ENCODE measurements at regions not wholly inside any gene's neighbourhood (a gene's known extent, or its start where the extent isn't known, plus 50 kb on each side); places are given as distances from the start of the nearest gene placed in this dataset.

DNA sequence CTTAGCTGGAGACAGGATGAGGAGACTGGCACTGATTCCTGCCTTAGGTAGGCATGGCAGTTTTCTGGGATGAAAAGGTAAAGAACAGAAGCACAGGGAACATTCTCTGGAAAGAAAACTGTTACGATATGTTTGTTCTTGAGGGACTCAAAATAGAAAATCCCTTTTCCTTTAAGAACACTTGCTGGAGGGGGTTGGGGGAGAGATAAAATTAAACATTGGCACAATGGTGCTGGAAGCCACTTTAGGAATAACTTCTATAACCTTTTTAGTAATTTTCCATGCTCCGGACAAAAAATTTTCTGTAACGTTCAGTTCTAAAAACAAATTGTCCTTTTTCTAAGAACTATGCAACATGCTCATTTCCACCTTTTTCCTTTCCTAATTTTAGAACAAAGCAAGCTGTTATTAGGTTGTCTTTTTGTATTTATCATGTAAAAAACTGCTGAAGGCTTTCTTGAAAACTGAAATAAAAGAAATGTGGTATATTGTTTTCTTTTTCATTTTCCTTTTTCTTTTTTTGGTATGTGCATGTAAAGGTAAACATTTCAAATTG lies 343.8 kb downstream of the EPHA4 start:
- no peak overlapping the region for H3K4me3 ChIP-seq
- H3K4me1 ChIP-seq (ENCODE audit: insufficient read depth), result no peaks in the 10 kb centered on the region
- 77% methylated on average over 3 of the region's 3 CpGs for WGBS (ENCODE audit: low lambda C conversion rate, missing lambda C conversion rate)
- H3K36me3 ChIP-seq (replicated peaks; ENCODE audit: insufficient read depth, low read depth), result no peaks in the 10 kb centered on the region
- H3K79me2 ChIP-seq, result no peaks in the 10 kb centered on the region
- no peak overlapping the region for H2AFZ ChIP-seq
- H3K27ac ChIP-seq, result no peak overlapping the region
- no peaks in the 10 kb centered on the region for H4K20me1 ChIP-seq (ENCODE audit: insufficient read depth, poor library complexity, severe bottlenecking)
- no peaks in the 10 kb centered on the region for H3K27me3 ChIP-seq
- no peak for DNase-seq (ENCODE audit: low spot score)
- H3K9me3 ChIP-seq (ENCODE audit: low read depth), result no peaks in the 10 kb centered on the region
- no peaks in the 10 kb centered on the region for H3K9me2 ChIP-seq (replicated peaks; ENCODE audit: insufficient read depth)
- TF ChIP-seq, protein P1, sequence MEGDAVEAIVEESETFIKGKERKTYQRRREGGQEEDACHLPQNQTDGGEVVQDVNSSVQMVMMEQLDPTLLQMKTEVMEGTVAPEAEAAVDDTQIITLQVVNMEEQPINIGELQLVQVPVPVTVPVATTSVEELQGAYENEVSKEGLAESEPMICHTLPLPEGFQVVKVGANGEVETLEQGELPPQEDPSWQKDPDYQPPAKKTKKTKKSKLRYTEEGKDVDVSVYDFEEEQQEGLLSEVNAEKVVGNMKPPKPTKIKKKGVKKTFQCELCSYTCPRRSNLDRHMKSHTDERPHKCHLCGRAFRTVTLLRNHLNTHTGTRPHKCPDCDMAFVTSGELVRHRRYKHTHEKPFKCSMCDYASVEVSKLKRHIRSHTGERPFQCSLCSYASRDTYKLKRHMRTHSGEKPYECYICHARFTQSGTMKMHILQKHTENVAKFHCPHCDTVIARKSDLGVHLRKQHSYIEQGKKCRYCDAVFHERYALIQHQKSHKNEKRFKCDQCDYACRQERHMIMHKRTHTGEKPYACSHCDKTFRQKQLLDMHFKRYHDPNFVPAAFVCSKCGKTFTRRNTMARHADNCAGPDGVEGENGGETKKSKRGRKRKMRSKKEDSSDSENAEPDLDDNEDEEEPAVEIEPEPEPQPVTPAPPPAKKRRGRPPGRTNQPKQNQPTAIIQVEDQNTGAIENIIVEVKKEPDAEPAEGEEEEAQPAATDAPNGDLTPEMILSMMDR (IDR thresholded peaks at IDR 0.05; ENCODE audit: poor library complexity), result no peak
- no peak for TF ChIP-seq EZH2 (IDR thresholded peaks at IDR 0.05; ENCODE audit: borderline replicate concordance)
- TF ChIP-seq EZH2phosphoT487 (IDR thresholded peaks at IDR 0.05; ENCODE audit: low read depth, severe bottlenecking, unreplicated experiment), result no peak
- no peak overlapping the region for H3K4me2 ChIP-seq

DNA sequence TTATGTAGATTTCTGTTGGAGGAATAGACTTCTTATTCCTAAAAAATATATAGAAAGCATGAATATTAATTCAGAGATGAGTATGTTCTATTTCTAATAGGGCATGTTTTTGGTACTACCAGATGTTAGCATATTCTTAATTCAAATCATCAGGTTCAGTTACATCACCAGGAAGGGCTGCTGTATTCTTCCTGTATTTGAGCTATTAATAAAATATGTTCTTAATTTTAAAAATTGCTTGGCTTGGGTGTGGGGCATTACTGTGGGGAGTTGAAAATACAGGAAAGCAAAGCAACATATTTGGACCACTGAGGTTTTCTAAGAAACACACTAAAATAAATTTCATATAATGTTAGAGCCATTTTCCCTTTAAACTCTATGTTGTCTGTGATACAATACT lies 343.0 kb downstream of the EPHA4 start:
- Histone ChIP-seq H3K79me2 (no peaks in the 10 kb centered on the region), H3K27me3 (no peaks in the 10 kb centered on the region), H3K9me3 (ENCODE audit: low read depth) (no peaks in the 10 kb centered on the region), H3K27ac (no peak overlapping the region), H2AFZ (no peak overlapping the region), H4K20me1 (ENCODE audit: insufficient read depth, poor library complexity, severe bottlenecking) (no peaks in the 10 kb centered on the region), H3K4me2 (no peak overlapping the region), H3K4me3 (no peak overlapping the region), H3K9me2 (replicated peaks; ENCODE audit: insufficient read depth) (no peaks in the 10 kb centered on the region), H3K4me1 (ENCODE audit: insufficient read depth) (no peaks in the 10 kb centered on the region), H3K36me3 (replicated peaks; ENCODE audit: insufficient read depth, low read depth) (no peaks in the 10 kb centered on the region)
- no peak for DNase-seq (ENCODE audit: low spot score)
- TF ChIP-seq EZH2 (IDR thresholded peaks at IDR 0.05; ENCODE audit: borderline replicate concordance) (no peak), EZH2phosphoT487 (IDR thresholded peaks at IDR 0.05; ENCODE audit: low read depth, severe bottlenecking, unreplicated experiment) (no peak)
- TF ChIP-seq, protein P1 (IDR thresholded peaks at IDR 0.05; ENCODE audit: poor library complexity), result no peak

DNA sequence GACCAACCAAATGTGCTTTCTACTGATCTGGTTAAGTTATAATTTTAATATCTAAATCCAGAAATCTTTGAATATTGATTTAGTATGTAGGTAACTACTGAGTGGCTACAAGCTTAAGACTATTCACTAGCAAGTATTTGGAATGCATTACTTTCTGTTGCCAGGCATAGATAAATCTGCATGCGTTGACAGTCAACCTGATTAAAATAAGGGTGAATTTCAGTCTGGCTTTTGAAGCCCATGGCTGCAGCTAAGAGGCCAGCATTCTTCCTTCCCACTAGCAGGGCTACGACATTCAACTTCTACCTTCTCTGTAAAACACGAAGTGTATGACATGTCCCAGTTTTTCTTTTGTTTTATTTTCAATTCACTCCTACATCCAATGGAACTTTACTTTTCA lies 340.6 kb downstream of the EPHA4 start:
- Histone ChIP-seq H3K9me2 (replicated peaks; ENCODE audit: insufficient read depth) (no peaks in the 10 kb centered on the region), H3K4me3 (no peak overlapping the region), H2AFZ (no peak overlapping the region), H3K27ac (no peak overlapping the region), H3K4me2 (no peak overlapping the region), H3K27me3 (no peaks in the 10 kb centered on the region), H3K36me3 (replicated peaks; ENCODE audit: insufficient read depth, low read depth) (no peaks in the 10 kb centered on the region), H3K4me1 (ENCODE audit: insufficient read depth) (no peaks in the 10 kb centered on the region), H3K9me3 (ENCODE audit: low read depth) (no peaks in the 10 kb centered on the region), H3K79me2 (no peaks in the 10 kb centered on the region), H4K20me1 (ENCODE audit: insufficient read depth, poor library complexity, severe bottlenecking) (no peaks in the 10 kb centered on the region)
- DNase-seq (ENCODE audit: low spot score), result no peak
- TF ChIP-seq, protein P1 (IDR thresholded peaks at IDR 0.05; ENCODE audit: poor library complexity), result no peak
- no peak for TF ChIP-seq EZH2phosphoT487 (IDR thresholded peaks at IDR 0.05; ENCODE audit: low read depth, severe bottlenecking, unreplicated experiment)
- TF ChIP-seq EZH2 (IDR thresholded peaks at IDR 0.05; ENCODE audit: borderline replicate concordance), result no peak
- 72% methylated on average over 3 of the region's 3 CpGs for WGBS (ENCODE audit: low lambda C conversion rate, missing lambda C conversion rate)

- TF ChIP-seq, protein P1 (IDR thresholded peaks at IDR 0.05; ENCODE audit: poor library complexity), result no peak
- no peak for TF ChIP-seq EZH2 (IDR thresholded peaks at IDR 0.05; ENCODE audit: borderline replicate concordance)
- TF ChIP-seq EZH2phosphoT487 (IDR thresholded peaks at IDR 0.05; ENCODE audit: low read depth, severe bottlenecking, unreplicated experiment), result no peak
- WGBS (ENCODE audit: low lambda C conversion rate, missing lambda C conversion rate), result 95% methylated on average over 2 of the region's 2 CpGs
- Histone ChIP-seq H3K79me2 (no peaks in the 10 kb centered on the region), H3K9me3 (ENCODE audit: low read depth) (no peaks in the 10 kb centered on the region), H3K4me1 (ENCODE audit: insufficient read depth) (no peaks in the 10 kb centered on the region), H3K27ac (no peak overlapping the region), H2AFZ (no peak overlapping the region), H3K9me2 (replicated peaks; ENCODE audit: insufficient read depth) (no peaks in the 10 kb centered on the region), H3K4me2 (no peak overlapping the region), H3K27me3 (no peaks in the 10 kb centered on the region), H3K4me3 (no peak overlapping the region), H3K36me3 (replicated peaks; ENCODE audit: insufficient read depth, low read depth) (no peaks in the 10 kb centered on the region), H4K20me1 (ENCODE audit: insufficient read depth, poor library complexity, severe bottlenecking) (no peaks in the 10 kb centered on the region)
- DNase-seq (ENCODE audit: low spot score), result no peak
These were observed 336.2 kb downstream of the EPHA4 start for GRCh38 chr2:221235941-221236340.

Measured in hepatocyte (in vitro differentiated cells).